NOMO-1 (cell line): ENCODE measurements at regions not wholly inside any gene's neighbourhood (a gene's known extent, or its start where the extent isn't known, plus 50 kb on each side); places are given as distances from the start of the nearest gene placed in this dataset.
A peak's percentile ranks its signal among the peaks of the same experiment; 100 is the strongest.

Source experiments
- DNase-seq, 2 experiments: peaks; one replicate each; lab custom pipeline; 2025; ENCODE audit not compliant: unreplicated experiment in 2 of 2; lab: John Stamatoyannopoulos, UW

DNA sequence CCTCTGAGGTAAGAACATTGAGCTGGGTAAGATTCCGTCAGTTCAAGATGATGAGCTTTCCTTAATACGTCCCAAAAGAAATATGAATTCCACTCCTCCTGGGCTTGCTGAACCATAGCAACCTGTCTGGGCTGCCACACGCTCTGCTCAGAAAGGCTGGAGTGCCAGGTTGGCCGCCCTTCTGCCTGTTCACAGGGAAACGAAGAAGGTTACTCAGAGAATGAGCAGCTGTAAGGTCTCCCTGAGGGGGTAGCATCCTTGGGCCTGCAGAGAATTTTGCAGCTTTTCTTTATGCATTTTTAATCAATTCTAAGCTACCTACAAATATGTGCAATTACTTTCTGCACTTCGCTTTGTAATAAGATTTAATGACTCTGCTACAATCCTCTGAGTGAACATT, 130.7 kb upstream of the BACE2 start:
- DNase-seq: no peak

DNA sequence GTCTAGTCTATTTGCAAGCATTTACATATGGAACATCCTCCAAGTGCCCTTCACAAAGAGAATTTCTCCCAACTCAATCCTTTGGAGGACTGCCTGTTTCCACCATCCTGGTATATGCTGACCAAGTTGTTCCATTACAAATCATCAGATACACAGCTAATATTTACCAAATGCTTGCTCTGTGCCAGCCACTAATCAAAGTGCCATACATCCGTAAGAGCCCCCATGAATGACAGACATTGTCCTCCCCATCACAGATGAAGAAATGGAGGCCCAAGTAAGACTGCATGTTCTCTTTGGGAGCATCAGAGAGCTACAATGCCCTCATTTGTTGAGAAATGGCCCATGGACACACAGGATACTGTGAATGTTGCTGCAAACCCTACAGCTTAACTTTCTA, 130.0 kb upstream of the BACE2 start:
- DNase-seq: no peak

DNA sequence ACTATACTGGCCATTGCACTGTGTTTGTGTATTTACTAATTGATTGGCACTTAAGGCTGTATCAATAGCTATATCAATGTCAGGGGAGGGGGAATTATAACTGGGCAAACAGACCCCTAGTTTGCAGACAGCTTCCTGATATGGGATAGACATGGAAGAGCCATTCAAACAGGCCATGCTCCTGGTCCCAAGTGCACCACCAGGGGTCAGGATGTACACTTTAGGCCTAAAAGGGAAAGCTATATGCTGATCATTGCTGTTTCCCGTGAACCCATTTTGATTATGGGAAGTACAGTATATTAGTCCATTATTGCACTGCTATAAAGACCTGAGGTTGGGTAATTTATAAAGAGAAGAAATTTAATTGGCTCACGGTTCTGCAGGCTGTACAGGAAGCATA, 124.9 kb upstream of the BACE2 start:
- no peak for DNase-seq

DNA sequence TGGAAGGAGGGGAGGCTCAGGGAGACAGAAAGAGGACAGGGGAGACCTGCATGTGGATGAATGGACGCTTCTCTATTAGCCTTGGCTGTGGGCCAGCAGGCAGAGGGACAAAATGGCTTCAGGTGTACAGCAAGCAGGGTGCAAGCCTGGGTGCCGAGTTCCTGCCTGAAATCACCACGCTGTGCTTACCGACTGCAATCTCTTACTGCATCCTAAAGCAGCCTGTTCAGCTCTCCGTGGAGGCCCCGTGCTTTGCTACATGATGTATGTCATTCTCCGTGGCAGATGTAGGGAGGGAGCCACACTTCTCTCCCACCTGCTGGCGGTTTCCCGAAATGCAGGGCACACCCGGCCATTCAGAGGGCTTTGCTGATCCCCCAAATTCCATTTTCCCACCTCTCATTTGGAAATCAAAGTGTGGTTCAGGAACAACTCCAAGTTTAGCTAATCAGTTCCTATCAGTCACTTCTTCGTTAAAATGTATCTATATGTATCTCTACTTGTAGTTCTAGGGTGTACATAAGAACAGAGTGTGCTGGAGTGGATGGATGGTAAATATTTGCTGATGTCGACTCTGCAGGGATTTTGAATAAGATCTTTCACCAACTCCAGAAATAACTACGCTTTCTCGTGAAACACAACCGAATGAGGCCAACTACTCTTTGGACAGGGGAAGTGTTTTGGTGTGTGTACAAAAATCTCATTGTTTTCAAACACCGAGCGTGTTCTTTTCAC, 122.3 kb upstream of the BACE2 start:
- DNase-seq: no peak

DNA sequence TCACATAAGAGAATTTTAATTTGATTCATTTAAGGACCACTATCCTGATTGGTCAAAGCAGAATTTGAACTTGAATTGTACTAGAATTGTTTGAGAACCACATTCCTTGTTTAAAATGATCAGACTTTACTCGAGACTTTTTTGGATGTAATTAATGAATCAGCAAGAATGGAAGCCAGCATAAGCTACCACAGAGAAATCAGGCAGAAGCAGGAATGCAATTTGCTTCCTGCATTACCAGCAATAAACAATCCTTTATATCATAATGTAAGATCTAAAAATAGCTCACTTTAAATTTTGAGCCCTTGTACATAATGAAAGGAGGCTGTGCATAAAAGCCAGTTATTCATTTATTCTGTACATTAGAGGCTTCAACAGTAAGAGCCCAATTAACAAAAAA, 119.8 kb upstream of the BACE2 start:
- no peak for DNase-seq

DNA sequence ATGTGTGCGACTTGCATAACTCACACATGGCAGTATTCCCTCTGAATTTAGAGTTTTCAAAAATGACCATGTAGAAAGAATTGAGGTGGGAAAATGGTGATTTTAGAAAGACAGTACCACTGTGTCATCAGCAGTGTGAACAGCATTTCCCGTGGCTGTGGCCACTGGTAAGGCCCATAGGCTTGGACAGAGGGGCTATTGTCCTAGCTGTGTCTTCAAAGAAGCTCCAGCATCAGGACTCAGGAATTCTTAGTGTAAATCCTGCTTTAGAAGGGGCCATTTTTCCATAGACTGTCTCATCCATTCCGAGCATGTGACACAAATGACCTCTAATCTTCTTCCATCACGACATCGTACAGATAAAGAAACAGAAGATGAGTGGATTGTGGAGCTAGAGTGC, 119.3 kb upstream of the BACE2 start:
- no peak for DNase-seq

DNA sequence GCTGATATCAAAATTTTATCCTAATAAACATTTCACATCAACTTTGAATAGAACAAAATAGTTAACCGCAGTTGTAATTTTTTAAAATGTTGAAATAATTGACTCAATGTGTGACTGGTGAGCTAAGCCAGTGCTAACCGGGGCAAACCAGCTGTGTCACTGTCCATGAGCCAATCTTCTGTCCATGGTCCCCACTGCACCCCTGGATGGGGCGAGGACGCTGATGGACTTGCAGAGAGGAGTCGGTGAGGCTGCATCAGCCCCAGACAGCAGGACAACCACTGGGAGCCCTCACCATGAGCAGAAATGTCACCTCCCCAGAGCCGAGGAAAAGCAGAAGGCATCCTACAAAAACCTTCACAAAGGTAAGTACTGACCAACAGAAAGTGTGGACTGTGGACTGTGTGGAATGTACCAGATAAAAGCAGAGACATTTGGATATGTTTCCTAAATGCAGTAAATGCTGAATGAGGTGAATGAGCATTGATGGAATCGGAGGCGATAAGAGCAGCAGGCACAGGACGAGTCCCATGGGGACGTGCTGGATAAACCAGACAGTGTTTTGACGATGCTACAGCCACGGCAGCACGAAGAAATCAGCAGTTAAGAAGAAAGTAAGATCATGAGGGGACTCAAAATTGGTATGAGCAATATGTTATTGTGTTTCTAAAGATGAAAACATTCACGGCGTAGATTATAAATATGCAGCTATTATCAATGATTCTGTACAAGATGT, 115.0 kb upstream of the BACE2 start:
- no peak for DNase-seq

DNA sequence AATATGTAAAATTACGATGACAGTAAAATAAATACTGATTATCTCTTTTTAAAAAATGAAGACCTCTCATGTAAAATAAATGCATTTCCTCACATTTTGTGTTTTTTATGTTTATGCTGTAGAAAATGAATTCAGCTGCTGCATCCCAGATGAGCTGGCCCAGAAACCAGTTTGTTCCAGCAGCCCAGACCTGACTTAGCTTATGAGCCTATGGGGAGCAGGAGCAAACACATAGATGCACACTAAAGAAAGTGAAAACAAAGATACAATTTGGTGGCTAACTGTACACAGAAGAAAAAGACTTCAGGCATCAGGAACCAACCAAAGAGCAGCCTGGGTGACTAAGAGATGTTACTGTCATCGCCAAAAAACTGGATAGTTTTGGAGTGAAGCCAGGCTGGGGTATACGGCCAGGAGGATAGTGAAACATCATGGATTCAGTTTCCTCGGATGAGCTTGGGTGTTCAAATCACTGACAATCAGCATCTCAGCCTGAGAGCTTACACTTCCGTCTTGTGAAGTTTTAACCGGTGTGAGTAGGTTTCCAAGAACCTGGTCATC, 113.9 kb upstream of the BACE2 start:
- DNase-seq: no peak

DNA sequence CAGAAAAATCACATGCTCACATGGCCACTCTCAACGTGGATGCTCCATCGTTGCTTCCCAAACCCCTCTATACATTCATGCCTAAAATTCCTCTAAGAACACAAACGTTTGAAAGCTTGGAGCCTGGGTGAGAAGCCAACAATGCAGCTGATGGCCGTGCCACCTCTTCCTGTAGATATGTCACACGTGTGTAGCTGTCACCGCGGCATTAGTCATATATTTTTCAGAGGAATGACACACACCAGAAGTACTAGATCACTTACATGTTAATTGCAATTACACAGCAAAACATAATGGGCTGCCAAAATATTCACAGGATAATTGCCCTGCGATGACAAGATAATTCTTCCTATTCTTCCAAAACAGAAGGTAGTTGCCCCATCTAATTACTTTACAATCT, 112.7 kb upstream of the BACE2 start:
- DNase-seq: no peak

DNA sequence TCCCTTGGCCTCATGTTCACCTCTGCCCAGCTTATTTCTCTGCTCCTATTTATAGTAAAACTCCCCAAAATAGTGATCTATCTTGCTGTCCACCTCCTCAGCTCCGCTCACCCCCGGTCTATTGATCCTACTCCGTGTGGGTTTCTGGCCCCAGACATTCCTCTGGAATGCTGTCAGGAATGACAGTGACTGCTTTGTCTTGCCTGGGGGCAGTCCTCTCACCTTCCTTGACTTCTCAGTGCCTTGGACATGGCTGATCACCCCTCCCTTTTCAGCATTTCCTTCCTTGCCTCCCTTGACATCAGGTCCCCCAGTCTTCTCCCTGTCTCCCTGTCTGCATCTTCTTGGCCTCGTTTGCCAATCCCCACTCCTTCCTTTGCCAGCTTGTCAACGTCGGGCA, 108.1 kb upstream of the BACE2 start:
- no peak for DNase-seq

DNA sequence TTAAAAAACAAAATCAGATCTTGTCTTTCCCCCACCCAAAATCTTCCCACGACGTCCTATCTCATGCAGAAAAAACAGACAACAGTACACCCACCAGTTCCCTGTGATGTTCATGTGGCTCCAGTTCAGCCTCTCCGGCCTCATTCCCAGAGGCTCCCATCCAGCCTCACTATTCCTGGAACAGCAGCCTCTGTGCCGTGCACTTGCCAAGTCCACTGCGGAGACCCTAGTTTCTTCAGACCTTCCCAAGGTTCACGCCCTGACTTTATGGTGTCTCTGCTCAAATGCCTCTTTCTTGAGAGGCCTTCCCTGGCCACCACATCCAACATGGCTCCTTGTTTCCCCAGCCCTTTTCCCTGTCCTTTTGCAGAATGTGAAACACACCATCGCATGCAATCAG, 106.3 kb upstream of the BACE2 start:
- no peak for DNase-seq

DNA sequence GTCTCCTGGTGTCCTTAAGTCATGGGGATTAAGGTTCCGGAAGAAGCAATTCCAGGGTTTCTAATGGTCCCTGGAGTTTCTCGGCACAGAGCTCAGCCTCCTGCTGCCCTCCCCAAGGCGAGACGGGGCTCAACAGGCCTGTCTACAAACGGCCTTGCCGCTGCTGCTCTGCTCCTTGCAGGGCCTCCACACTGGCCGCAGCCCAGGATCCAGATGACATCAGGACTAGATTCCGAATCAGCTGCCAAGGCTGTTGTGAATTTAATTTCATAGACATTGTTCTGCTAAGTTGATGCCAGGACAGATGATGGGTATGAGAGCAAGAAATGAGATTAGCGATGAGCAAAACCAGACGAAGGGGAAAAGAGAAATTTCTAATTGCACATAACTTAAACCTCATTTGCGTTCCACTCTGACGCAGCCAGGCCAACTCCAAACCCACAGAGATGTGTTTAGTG, 103.6 kb upstream of the BACE2 start:
- no peak for DNase-seq

DNA sequence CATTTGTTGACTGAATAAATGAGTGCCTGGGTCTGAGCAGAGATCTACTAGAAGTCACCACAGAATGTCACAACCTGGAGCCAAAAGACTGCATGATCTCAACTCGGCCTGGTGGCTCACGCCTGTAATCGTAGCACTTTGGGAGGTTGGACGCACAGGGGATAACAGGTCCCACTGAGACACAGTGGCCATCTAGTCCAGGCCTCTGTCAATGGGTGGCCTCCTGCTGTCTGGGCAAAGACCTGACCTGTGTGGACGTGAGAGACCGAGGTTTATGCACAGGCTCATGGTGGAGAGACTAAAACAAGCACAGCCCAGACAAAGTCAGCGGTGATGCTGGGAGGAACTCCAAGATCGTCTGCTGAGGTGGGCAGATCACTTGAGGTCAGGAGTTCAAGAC, 103.0 kb upstream of the BACE2 start:
- no peak for DNase-seq

DNA sequence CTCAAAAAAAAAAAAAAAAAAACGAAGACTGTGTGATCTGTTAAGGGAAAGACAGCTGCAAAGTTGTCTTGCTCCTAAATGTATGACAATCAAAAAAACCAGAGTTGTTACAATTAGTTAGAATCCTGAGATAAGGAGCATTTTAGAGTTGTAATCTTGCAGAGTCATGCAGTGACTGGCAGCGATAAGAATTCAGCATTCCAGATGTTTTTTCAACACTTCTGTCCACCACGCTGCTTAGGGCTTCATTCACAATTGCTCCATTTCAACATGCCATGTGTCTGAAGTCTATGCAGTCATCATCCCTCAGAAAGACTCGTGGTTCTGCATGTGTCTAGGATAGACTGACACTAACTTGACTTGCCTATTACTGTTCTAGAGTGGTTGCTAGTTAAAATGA, 102.4 kb upstream of the BACE2 start:
- no peak for DNase-seq

DNA sequence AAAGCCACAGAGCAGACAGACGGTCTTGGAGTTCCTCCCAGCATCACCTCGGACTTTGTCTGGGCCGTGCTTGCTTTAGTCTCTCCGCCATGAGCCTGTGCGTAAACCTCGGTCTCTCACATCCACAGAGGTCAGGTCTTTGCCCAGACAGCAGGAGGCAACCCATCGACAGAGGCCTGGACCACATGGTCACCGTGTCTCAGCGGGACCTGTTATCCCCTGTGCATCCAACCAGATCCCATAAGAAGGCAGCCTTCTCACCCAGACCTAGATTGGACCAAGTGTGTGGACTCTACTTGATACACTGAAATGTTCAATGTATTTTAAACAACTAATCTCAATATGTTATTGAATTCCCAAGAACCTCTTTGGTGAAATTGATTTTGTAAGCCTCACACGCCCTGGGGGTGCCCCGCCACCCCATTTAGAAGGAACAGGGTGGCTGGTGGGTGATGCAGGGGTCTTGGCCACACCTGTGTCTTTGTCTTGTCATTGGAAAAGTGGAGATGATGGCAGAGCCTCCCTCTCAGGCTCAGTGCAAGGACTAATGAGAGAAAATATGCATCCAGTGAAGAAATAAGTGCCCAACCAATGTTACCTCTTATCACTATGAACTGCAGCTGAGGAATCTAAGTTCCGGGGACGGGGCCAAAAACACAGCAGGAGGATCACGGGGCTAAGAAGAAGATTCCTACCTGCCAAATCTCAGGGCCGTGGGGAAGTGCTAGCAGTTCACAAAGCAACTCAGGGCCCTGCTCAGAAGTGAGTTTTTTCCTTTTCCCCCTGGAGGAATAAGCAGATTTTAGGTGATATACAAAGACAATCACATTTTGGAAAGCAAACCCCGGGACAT, 101.6 kb upstream of the BACE2 start:
- DNase-seq: no peak

DNA sequence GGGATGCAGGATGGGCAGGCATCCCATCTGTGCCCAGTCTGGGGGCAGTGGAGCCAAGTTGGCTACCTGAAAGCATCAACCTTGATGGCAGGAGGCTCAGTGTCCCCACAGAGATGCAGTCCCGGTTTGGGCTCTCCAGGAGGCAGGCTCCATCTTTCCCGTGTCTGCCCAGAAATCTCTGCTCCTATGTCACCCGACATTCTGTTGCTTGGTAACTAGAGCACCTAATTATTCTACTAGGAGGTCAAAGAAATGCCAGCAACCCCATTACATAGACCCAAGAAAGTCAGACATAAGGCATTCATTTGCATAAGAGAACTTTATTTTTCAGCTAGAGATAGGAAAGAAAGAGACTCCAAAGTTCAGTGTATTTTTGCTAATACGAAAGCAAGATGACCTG, 100.3 kb upstream of the BACE2 start:
- DNase-seq: no peak

DNA sequence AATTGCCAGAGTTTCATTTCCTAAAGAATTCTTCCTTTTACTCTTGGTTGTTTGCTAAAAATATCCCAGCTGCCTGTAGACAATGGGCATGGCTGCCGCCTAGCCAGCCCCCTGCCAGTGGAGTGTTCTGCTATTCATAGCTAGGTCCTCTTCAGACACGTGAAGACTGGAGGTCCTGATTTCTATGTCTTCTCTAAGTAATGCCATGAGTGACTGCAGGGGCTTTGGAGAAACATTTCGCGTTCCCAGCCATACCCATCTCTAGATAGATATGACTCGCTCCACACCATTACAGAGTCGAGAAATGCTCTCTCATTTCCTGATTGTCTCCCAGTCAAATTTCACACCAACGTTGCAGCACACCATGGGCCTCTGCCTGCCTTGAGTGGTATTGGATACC, 99.5 kb upstream of the BACE2 start:
- peak in 1 of 2 experiments; percentile 28 for DNase-seq

DNA sequence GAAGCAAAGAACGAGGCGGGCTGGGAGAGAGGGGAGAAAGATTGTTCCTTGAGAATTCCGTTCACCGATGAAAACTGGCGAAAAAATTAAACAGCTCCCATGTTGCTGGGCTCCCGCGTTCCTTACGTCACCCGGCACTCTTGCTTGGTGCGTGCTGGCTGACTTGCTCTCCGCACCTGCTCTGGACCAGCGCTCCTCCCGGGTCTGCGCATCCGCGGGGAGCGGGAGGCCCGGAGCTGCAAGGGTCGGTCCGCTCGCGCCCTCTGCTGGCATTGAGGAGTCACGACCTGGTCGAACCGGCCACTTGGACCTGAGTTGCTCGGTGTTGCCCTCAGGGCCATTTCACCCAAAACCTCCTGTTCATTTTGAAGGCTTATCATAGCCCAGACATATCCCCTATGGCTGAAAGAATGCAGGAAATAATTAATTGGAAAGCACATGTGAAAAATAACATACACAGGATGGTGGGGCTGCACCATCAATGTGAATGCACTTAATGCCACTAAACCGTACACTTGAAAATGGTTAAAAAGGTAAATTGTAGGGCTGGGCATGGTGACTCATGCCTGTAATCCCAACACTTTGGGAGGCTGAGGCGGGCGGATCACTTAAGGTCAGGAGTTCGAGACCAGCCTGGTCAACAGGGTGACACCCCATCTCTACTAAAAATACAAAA, 98.9 kb upstream of the BACE2 start:
- DNase-seq: peak; percentile 38 to 48

DNA sequence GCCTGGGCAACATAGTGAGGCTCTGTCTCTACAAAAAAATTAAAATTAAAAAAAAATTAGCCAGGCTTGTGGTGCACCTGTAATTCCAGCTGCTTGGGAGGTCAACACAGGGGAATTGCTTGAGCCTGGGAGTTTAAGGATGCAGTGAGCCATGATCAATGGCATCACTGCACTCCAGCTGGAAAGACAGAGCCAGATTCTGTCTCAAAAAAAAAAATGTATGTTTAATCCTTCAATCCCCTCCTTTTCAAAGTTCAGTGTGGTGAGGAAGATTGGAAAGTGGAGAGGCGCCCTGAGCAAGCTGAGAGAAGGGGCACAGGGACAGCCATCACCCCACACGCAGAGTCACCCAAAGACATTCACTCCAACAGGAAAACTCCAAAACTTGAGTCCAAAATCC, 97.7 kb upstream of the BACE2 start:
- DNase-seq: no peak

DNA sequence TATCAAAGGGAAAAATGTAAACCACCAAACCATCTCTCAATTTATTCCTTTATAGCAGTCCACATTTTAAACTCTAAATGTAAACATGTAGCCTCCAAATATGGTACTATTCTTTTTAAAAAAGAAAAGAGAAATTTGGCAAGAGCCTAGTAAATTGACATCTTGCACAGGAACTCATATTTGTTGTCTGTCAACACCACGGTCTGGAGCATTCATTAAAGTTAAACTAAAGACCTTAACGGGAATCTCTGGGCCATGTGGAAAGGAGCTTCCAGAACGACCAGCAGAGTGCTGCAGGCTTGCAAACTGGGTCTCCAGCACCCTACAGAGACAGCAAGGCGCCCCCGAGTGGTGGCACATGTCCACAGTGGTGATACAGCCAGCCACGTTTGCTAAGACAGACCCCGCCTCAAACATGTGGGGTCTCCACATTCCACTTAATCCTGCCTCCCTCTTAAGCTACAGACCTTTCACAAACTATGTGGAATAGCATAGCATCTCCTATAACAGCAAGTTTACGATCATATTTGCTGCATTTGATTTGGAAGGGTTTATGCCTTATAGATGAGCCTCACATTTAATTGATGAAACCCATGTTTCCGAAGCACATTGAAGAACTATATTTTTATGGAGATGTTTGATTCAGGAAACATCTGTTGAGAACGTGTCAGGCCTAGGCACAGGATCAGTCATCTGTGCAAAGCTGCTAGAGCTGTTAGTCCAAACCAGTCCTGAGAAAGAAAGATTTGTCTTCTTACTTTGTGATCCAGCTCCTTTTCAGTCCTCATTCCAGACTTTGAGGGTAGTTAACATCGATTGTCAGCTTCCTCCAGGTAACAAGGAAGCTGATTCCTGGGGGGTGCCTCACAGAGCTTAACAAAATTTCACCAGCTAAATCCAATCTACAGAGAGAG, 96.4 kb upstream of the BACE2 start:
- no peak for DNase-seq
